Activated effector memory CD4-positive, alpha-beta T cell treated with anti-CD3 and anti-CD28 coated beads, Interleukin-2, amount 50 U/mL, for 16 hours (primary cell): ENCODE measurements at regions not wholly inside any gene's neighbourhood (a gene's known extent, or its start where the extent isn't known, plus 50 kb on each side); places are given as distances from the start of the nearest gene placed in this dataset.

Source experiments
- DNase-seq: peaks from one replicate; pipeline ENCODE4 v3.0.0-alpha.2; 2020

- DNase-seq = no peak
Measured at GRCh38 chr12:11946161-11946560, 124.6 kb upstream of the BCL2L14 start.

- DNase-seq = no peak
Measured at GRCh38 chr12:11947213-11947612, 123.5 kb upstream of the BCL2L14 start.

- DNase-seq = no peak
Measured at GRCh38 chr12:11949738-11950411, 120.9 kb upstream of the BCL2L14 start.

GRCh38 chr12:11951209-11951608, 119.5 kb upstream of the BCL2L14 start:
- DNase-seq = no peak

GRCh38 chr12:11953523-11953922, 117.2 kb upstream of the BCL2L14 start:
- DNase-seq = no peak

GRCh38 chr12:11954181-11954580, 116.6 kb upstream of the BCL2L14 start:
- DNase-seq = no peak

GRCh38 chr12:11958221-11959091, 112.3 kb upstream of the BCL2L14 start:
- peak; percentile 78 for DNase-seq

GRCh38 chr12:11959117-11959823, 111.5 kb upstream of the BCL2L14 start:
- no peak for DNase-seq

- no peak for DNase-seq
Measured at GRCh38 chr12:11960646-11961045, 110.1 kb upstream of the BCL2L14 start.

GRCh38 chr12:11961686-11962085, 109.1 kb upstream of the BCL2L14 start:
- DNase-seq = no peak

GRCh38 chr12:11962860-11963259, 107.9 kb upstream of the BCL2L14 start:
- DNase-seq = no peak

GRCh38 chr12:11963841-11964471, 106.8 kb upstream of the BCL2L14 start:
- DNase-seq = no peak

- DNase-seq = no peak
Measured at GRCh38 chr12:11965258-11965910, 105.4 kb upstream of the BCL2L14 start.

- no peak for DNase-seq
Measured at GRCh38 chr12:11967376-11968047, 103.2 kb upstream of the BCL2L14 start.

GRCh38 chr12:11968048-11968383, 102.7 kb upstream of the BCL2L14 start:
- no peak for DNase-seq

- no peak for DNase-seq
Measured at GRCh38 chr12:11968516-11968915, 102.2 kb upstream of the BCL2L14 start.

- no peak for DNase-seq
Measured at GRCh38 chr12:11969437-11970154, 101.1 kb upstream of the BCL2L14 start.

- DNase-seq = no peak
Measured at GRCh38 chr12:11970155-11970520, 100.6 kb upstream of the BCL2L14 start.

- DNase-seq = no peak
Measured at GRCh38 chr12:11973396-11973795, 97.3 kb upstream of the BCL2L14 start.

GRCh38 chr12:11976005-11976404, 94.7 kb upstream of the BCL2L14 start:
- DNase-seq = no peak

- DNase-seq = no peak
Measured at GRCh38 chr12:11978726-11979384, 91.9 kb upstream of the BCL2L14 start.
